H7 (cell line): ENCODE measurements at regions not wholly inside any gene's neighbourhood (a gene's known extent, or its start where the extent isn't known, plus 50 kb on each side); places are given as distances from the start of the nearest gene placed in this dataset.
"Not testable (repeated sequence)": the region's sequence is repeated elsewhere in the genome, so short reads cannot be mapped to it uniquely, and the experiment has no call there.

Experiments
- DNase-seq: peaks from one replicate; pipeline ENCODE4 v3.0.0; 2012
- H3K27me3 ChIP-seq: 2 replicates; pipeline ENCODE4 v1.6.0; 2011; ENCODE audit warnings: mild to moderate bottlenecking, low read length; ENCODE audit not compliant: control insufficient read depth, insufficient read depth
- H3K36me3 ChIP-seq: replicated peaks from 2 replicates; pipeline ENCODE4 v1.5.1; 2011; ENCODE audit warnings: low read length; ENCODE audit not compliant: control insufficient read depth, insufficient read depth
- H3K4me3 ChIP-seq: 2 replicates; pipeline ENCODE4 v1.5.1; 2011; ENCODE audit warnings: low read depth, mild to moderate bottlenecking, control low read depth, low read length, moderate library complexity; ENCODE audit not compliant: insufficient read depth

GRCh38 chr1:198942466-198942865 lies 303.6 kb downstream of the PTPRC start:
- DNase-seq = no peak
- Histone ChIP-seq H3K27me3 (no peaks in the 10 kb centered on the region), H3K4me3 (no peak overlapping the region), H3K36me3 (no peaks in the 10 kb centered on the region)

- Histone ChIP-seq H3K36me3 (no peaks in the 10 kb centered on the region), H3K4me3 (no peak overlapping the region), H3K27me3 (no peaks in the 10 kb centered on the region)
Observed at GRCh38 chr1:198943484-198944187, 304.8 kb downstream of the PTPRC start.

GRCh38 chr1:198947456-198947855 lies 308.6 kb downstream of the PTPRC start:
- DNase-seq = no peak
- Histone ChIP-seq H3K4me3 (no peak overlapping the region), H3K36me3 (no peaks in the 10 kb centered on the region), H3K27me3 (no peaks in the 10 kb centered on the region)

More at GRCh38 chr1:198943484-198944187, 304.8 kb downstream of the PTPRC start:
- no peak for DNase-seq

- no peak overlapping the region for H3K4me3 ChIP-seq
- no peaks in the 10 kb centered on the region for H3K36me3 ChIP-seq
- DNase-seq = no peak
- H3K27me3 ChIP-seq = no peaks in the 10 kb centered on the region
Observed at GRCh38 chr1:198948895-198949659, 310.2 kb downstream of the PTPRC start.

GRCh38 chr1:198950036-198950435 lies 311.2 kb downstream of the PTPRC start:
- no peaks in the 10 kb centered on the region for H3K27me3 ChIP-seq
- no peaks in the 10 kb centered on the region for H3K36me3 ChIP-seq
- no peak overlapping the region for H3K4me3 ChIP-seq
- DNase-seq = no peak

GRCh38 chr1:198955085-198955484 lies 316.2 kb downstream of the PTPRC start:
- DNase-seq = no peak
- Histone ChIP-seq H3K36me3 (no peaks in the 10 kb centered on the region), H3K4me3 (no peak overlapping the region), H3K27me3 (no peaks in the 10 kb centered on the region)

- no peaks in the 10 kb centered on the region for H3K27me3 ChIP-seq
- no peaks in the 10 kb centered on the region for H3K36me3 ChIP-seq
- H3K4me3 ChIP-seq = no peak overlapping the region
- no peak for DNase-seq
Observed at GRCh38 chr1:198957044-198957443, 318.2 kb downstream of the PTPRC start.

GRCh38 chr1:198959032-198959431 lies 320.2 kb downstream of the PTPRC start:
- Histone ChIP-seq H3K36me3 (no peaks in the 10 kb centered on the region), H3K27me3 (no peaks in the 10 kb centered on the region), H3K4me3 (no peak overlapping the region)
- DNase-seq = no peak

- no peaks in the 10 kb centered on the region for H3K36me3 ChIP-seq
- no peak overlapping the region for H3K4me3 ChIP-seq
- H3K27me3 ChIP-seq = no peaks in the 10 kb centered on the region
- no peak for DNase-seq
Observed at GRCh38 chr1:198959676-198960075, 320.8 kb downstream of the PTPRC start.

GRCh38 chr1:198963796-198964195 lies 325.0 kb downstream of the PTPRC start:
- not testable (repeated sequence) for H3K36me3 ChIP-seq

GRCh38 chr1:198966519-198966918 lies 327.7 kb downstream of the PTPRC start:
- H3K27me3 ChIP-seq = no peaks in the 10 kb centered on the region
- no peak overlapping the region for H3K4me3 ChIP-seq
- no peak for DNase-seq
- no peaks in the 10 kb centered on the region for H3K36me3 ChIP-seq

More at GRCh38 chr1:198963796-198964195, 325.0 kb downstream of the PTPRC start:
- not testable (repeated sequence) for DNase-seq, H3K4me3 ChIP-seq, H3K27me3 ChIP-seq

- Histone ChIP-seq H3K36me3 (no peaks in the 10 kb centered on the region), H3K4me3 (no peak overlapping the region), H3K27me3 (no peaks in the 10 kb centered on the region)
- DNase-seq = no peak
Observed at GRCh38 chr1:198967566-198967965, 328.7 kb downstream of the PTPRC start.

GRCh38 chr1:198968866-198969265 lies 330.0 kb downstream of the PTPRC start:
- H3K4me3 ChIP-seq = no peak overlapping the region
- no peaks in the 10 kb centered on the region for H3K27me3 ChIP-seq
- no peaks in the 10 kb centered on the region for H3K36me3 ChIP-seq
- DNase-seq = no peak

GRCh38 chr1:198969981-198970380 lies 331.1 kb downstream of the PTPRC start:
- no peak for DNase-seq
- no peak overlapping the region for H3K4me3 ChIP-seq
- H3K36me3 ChIP-seq = no peaks in the 10 kb centered on the region
- no peaks in the 10 kb centered on the region for H3K27me3 ChIP-seq

- Histone ChIP-seq H3K4me3 (no peak overlapping the region), H3K27me3 (no peaks in the 10 kb centered on the region), H3K36me3 (no peaks in the 10 kb centered on the region)
- no peak for DNase-seq
Observed at GRCh38 chr1:198970916-198971315, 332.1 kb downstream of the PTPRC start.
